WTC11 (cell line): ENCODE measurements at regions not wholly inside any gene's neighbourhood (a gene's known extent, or its start where the extent isn't known, plus 50 kb on each side); places are given as distances from the start of the nearest gene placed in this dataset.

Experiments used
- ATAC-seq: fragments of 200-7000 bp; cut with Tn5 transposase; 2 replicates; pipeline ENCODE4 v1.10.0; 2021; ENCODE audit warnings: mild to moderate bottlenecking, moderate library complexity
- CTCF ChIA-PET: fragments of 300-600 bp; sonication (Branson Sonifier 250); formaldehyde crosslinking; loops from one replicate; lab custom pipeline; 2021; ENCODE audit warnings: antibody characterized with exemption; lab: Charles Lee
- POLR2A ChIA-PET: fragments of 350-600 bp; sonication (Branson Sonifier 250); formaldehyde crosslinking; loops from one replicate; lab custom pipeline; 2021; ENCODE audit warnings: antibody characterized with exemption; lab: Charles Lee
- DNase-seq: peaks from one replicate; pipeline ENCODE4 v3.0.0; 2021; ENCODE audit warnings: low spot score
- H3K27ac Mint-ChIP-seq: 2 replicates; pipeline ENCODE4 v1.8.0; 2021; ENCODE audit warnings: mixed read lengths
- H3K27me3 Mint-ChIP-seq: 2 replicates; pipeline ENCODE4 v1.8.0; 2021; ENCODE audit warnings: low read depth, mild to moderate bottlenecking, moderate library complexity, mixed read lengths
- H3K36me3 Mint-ChIP-seq: 2 replicates; pipeline ENCODE4 v1.8.0; 2021; ENCODE audit warnings: mixed read lengths
- H3K4me1 Mint-ChIP-seq: 2 replicates; pipeline ENCODE4 v1.8.0; 2022; ENCODE audit warnings: mixed read lengths
- H3K4me3 Mint-ChIP-seq: 2 replicates; pipeline ENCODE4 v1.8.0; 2021; ENCODE audit warnings: mild to moderate bottlenecking, moderate library complexity, mixed read lengths
- H3K9me3 Mint-ChIP-seq: 2 replicates; pipeline ENCODE4 v1.8.0; 2021; ENCODE audit warnings: mixed read lengths
- AFF4 ChIP-seq: sonication (generic); formaldehyde crosslinking; IDR thresholded peaks from 2 replicates; pipeline ENCODE4 v1.8.1; 2023; ENCODE audit warnings: mild to moderate bottlenecking, missing genetic modification reagents, borderline replicate concordance
- AR ChIP-seq: fragments of 250-450 bp; sonication (Bioruptor Pico); IDR thresholded peaks from 2 replicates; pipeline ENCODE4 v1.9.0; 2021; ENCODE audit warnings: mild to moderate bottlenecking
- ATF3 ChIP-seq: sonication (generic); formaldehyde crosslinking; conservative IDR thresholded peaks from 2 replicates; pipeline ENCODE4 v1.8.1; 2022; ENCODE audit warnings: mild to moderate bottlenecking, missing genetic modification reagents
- CDX4 ChIP-seq: fragments of 250-450 bp; sonication (Bioruptor Pico); IDR thresholded peaks from 2 replicates; pipeline ENCODE4 v1.9.0; 2021; ENCODE audit warnings: moderate library complexity, mild to moderate bottlenecking, inconsistent platforms, borderline replicate concordance
- CREB1 ChIP-seq: sonication (generic); formaldehyde crosslinking; IDR thresholded peaks from 2 replicates; pipeline ENCODE4 v1.8.0; 2023; ENCODE audit warnings: mild to moderate bottlenecking, missing genetic modification reagents
- CREM ChIP-seq: sonication (generic); formaldehyde crosslinking; IDR thresholded peaks from 2 replicates; pipeline ENCODE4 v1.8.1; 2022; ENCODE audit warnings: mild to moderate bottlenecking, missing genetic modification reagents, moderate library complexity
- E2F1 ChIP-seq: sonication (generic); formaldehyde crosslinking; IDR thresholded peaks from 2 replicates; pipeline ENCODE4 v1.8.0; 2022; ENCODE audit warnings: mild to moderate bottlenecking, missing genetic modification reagents
- E2F5 ChIP-seq: sonication (generic); formaldehyde crosslinking; IDR thresholded peaks from 2 replicates; pipeline ENCODE4 v1.8.1; 2022; ENCODE audit warnings: mild to moderate bottlenecking, moderate library complexity, missing genetic modification reagents
- ESRRA ChIP-seq: sonication (generic); formaldehyde crosslinking; IDR thresholded peaks from 2 replicates; pipeline ENCODE4 v1.8.1; 2022; ENCODE audit warnings: mild to moderate bottlenecking, missing genetic modification reagents, borderline replicate concordance
- GRHL2 ChIP-seq: fragments of 250-450 bp; sonication (Bioruptor Pico); IDR thresholded peaks from 2 replicates; pipeline ENCODE4 v1.8.0; 2022; ENCODE audit warnings: mild to moderate bottlenecking, moderate library complexity; ENCODE audit not compliant: insufficient replicate concordance, severe bottlenecking
- GTF2I ChIP-seq: fragments of 250-450 bp; sonication (Bioruptor Pico); conservative IDR thresholded peaks from 2 replicates; pipeline ENCODE4 v1.4.0; 2021; ENCODE audit warnings: mild to moderate bottlenecking
- KAT7 ChIP-seq: sonication (generic); formaldehyde crosslinking; IDR thresholded peaks from 2 replicates; pipeline ENCODE4 v1.8.1; 2023; ENCODE audit warnings: missing genetic modification reagents, mild to moderate bottlenecking, borderline replicate concordance
- PREB ChIP-seq: sonication (generic); formaldehyde crosslinking; IDR thresholded peaks from 2 replicates; pipeline ENCODE4 v1.8.1; 2022; ENCODE audit warnings: mild to moderate bottlenecking, missing genetic modification reagents, moderate library complexity, borderline replicate concordance
- TP53 ChIP-seq: sonication (generic); formaldehyde crosslinking; IDR thresholded peaks from 2 replicates; pipeline ENCODE4 v1.8.1; 2023; ENCODE audit warnings: mild to moderate bottlenecking, missing genetic modification reagents
- USF1 ChIP-seq: sonication (generic); formaldehyde crosslinking; IDR thresholded peaks from 2 replicates; pipeline ENCODE4 v1.8.0; 2022; ENCODE audit warnings: mild to moderate bottlenecking, missing genetic modification reagents
- USF2 ChIP-seq: sonication (generic); formaldehyde crosslinking; IDR thresholded peaks from 2 replicates; pipeline ENCODE4 v1.8.1; 2023; ENCODE audit warnings: mild to moderate bottlenecking, missing genetic modification reagents, moderate library complexity
- ZBTB21 ChIP-seq: sonication (generic); formaldehyde crosslinking; IDR thresholded peaks from 2 replicates; pipeline ENCODE4 v1.8.1; 2023; ENCODE audit warnings: mild to moderate bottlenecking, missing genetic modification reagents, borderline replicate concordance
- ZNF121 ChIP-seq: sonication (generic); formaldehyde crosslinking; IDR thresholded peaks from 2 replicates; pipeline ENCODE4 v1.8.0; 2023; ENCODE audit warnings: missing genetic modification reagents
- ZNF138 ChIP-seq: sonication (generic); formaldehyde crosslinking; conservative IDR thresholded peaks from 2 replicates; pipeline ENCODE4 v1.8.1; 2022; ENCODE audit warnings: mild to moderate bottlenecking, moderate library complexity, missing genetic modification reagents
- ZNF425 ChIP-seq: fragments of 250-450 bp; sonication (Bioruptor Pico); conservative IDR thresholded peaks from 2 replicates; pipeline ENCODE4 v1.9.0; 2021; ENCODE audit warnings: mild to moderate bottlenecking

- H3K27me3 Mint-ChIP-seq: no peaks in the 10 kb centered on the region
- no peaks in the 10 kb centered on the region for H3K9me3 Mint-ChIP-seq
- ATAC-seq (no peak), DNase-seq (no peak)
- no peak overlapping the region for H3K4me3 Mint-ChIP-seq
- TF ChIP-seq AR (CRISPR knock-in tag): no peak
- no peak for TF ChIP-seq CDX4 (CRISPR knock-in tag)
- no peak for TF ChIP-seq E2F1 (CRISPR knock-in tag)
- no peak for TF ChIP-seq USF2
- TF ChIP-seq ZNF138 (CRISPR knock-in tag): no peak
- TF ChIP-seq ATF3: no peak
- TF ChIP-seq CREB1 (CRISPR knock-in tag): no peak
- no peak for TF ChIP-seq USF1 (CRISPR knock-in tag)
- TF ChIP-seq TP53 (CRISPR knock-in tag): no peak
- TF ChIP-seq PREB (CRISPR knock-in tag): no peak
- no peak for TF ChIP-seq ZBTB21
- TF ChIP-seq GRHL2 (CRISPR knock-in tag): no peak
- no peak for TF ChIP-seq E2F5 (CRISPR knock-in tag)
- TF ChIP-seq ZNF425 (CRISPR knock-in tag): no peak
- no peak for TF ChIP-seq GTF2I (CRISPR knock-in tag)
- no peak for TF ChIP-seq CREM (CRISPR knock-in tag)
- TF ChIP-seq KAT7: no peak
- no peak for TF ChIP-seq AFF4 (CRISPR knock-in tag)
- no peak for TF ChIP-seq ESRRA
- no peak for TF ChIP-seq ZNF121 (CRISPR knock-in tag)
- POLR2A ChIA-PET: interaction anchor here (0.6 kb wide), 1 partner anchor 26 kb away, joined by 3 read pairs; no protein-coding TSS in a partner anchor
- H3K27ac Mint-ChIP-seq: no peak overlapping the region
- CTCF ChIA-PET: no interaction called here
- no peaks in the 10 kb centered on the region for H3K36me3 Mint-ChIP-seq
- no peaks in the 10 kb centered on the region for H3K4me1 Mint-ChIP-seq
Observed at GRCh38 chr7:136142583-136142982, 165.4 kb upstream of the MTPN start.
